AG04450 (cell line): ENCODE measurements at regions not wholly inside any gene's neighbourhood (a gene's known extent, or its start where the extent isn't known, plus 50 kb on each side); places are given as distances from the start of the nearest gene placed in this dataset.

Experiments
- CTCF ChIA-PET: fragments of 300-600, 350-600 bp; formaldehyde crosslinking; extraction: SDS; loops from one replicate; lab custom pipeline; 2022; ENCODE audit warnings: antibody characterized with exemption, inconsistent platforms; lab: Charles Lee
- POLR2A ChIA-PET: fragments of 350-600 bp; formaldehyde crosslinking; extraction: SDS; loops from one replicate; lab custom pipeline; 2021; ENCODE audit warnings: antibody characterized with exemption, inconsistent platforms; lab: Yijun Ruan, JAX
- DNase-seq: peaks from one replicate; pipeline ENCODE4 v3.0.0-alpha.2; 2011; ENCODE audit warnings: low read depth, low spot score
- H3K27ac ChIP-seq: one replicate; pipeline ENCODE4 v1.5.1; 2012; ENCODE audit warnings: low read depth, low read length, control low read depth
- H3K27me3 ChIP-seq: one replicate; pipeline ENCODE4 v1.6.0; 2012; ENCODE audit warnings: low read length; ENCODE audit not compliant: control insufficient read depth, insufficient read depth
- H3K4me3 ChIP-seq: 2 replicates; pipeline ENCODE4 v1.5.1; 2011; ENCODE audit warnings: mild to moderate bottlenecking, low read depth, low read length, control low read depth
- H3K9me3 ChIP-seq: 2 replicates; pipeline ENCODE4 v1.5.1; 2012; ENCODE audit warnings: low read length; ENCODE audit not compliant: control insufficient read depth, insufficient read depth
- TF ChIP-seq, protein P1 (sequence below): IDR thresholded peaks from 2 replicates; pipeline ENCODE4 v1.5.1; 2011; ENCODE audit warnings: low read depth, low read length, control low read depth, inconsistent platforms

- Histone ChIP-seq H3K9me3 (no peaks in the 10 kb centered on the region), H3K4me3 (no peak overlapping the region), H3K27ac (no peak overlapping the region), H3K27me3 (no peaks in the 10 kb centered on the region)
- DNase-seq = no peak
- ChIA-PET POLR2A (no interaction called here), CTCF (interaction anchor here (0.7 to 2.1 kb wide), 3 partner anchors 12 to 18 kb away, joined by 3 to 10 read pairs (median 3); no protein-coding TSS in a partner anchor)
- TF ChIP-seq, protein P1, sequence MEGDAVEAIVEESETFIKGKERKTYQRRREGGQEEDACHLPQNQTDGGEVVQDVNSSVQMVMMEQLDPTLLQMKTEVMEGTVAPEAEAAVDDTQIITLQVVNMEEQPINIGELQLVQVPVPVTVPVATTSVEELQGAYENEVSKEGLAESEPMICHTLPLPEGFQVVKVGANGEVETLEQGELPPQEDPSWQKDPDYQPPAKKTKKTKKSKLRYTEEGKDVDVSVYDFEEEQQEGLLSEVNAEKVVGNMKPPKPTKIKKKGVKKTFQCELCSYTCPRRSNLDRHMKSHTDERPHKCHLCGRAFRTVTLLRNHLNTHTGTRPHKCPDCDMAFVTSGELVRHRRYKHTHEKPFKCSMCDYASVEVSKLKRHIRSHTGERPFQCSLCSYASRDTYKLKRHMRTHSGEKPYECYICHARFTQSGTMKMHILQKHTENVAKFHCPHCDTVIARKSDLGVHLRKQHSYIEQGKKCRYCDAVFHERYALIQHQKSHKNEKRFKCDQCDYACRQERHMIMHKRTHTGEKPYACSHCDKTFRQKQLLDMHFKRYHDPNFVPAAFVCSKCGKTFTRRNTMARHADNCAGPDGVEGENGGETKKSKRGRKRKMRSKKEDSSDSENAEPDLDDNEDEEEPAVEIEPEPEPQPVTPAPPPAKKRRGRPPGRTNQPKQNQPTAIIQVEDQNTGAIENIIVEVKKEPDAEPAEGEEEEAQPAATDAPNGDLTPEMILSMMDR = no peak
These were observed 165.8 kb downstream of the ABCA8 start for GRCh38 chr17:68789203-68789962.

- CTCF ChIA-PET = interaction anchor here (1.3 kb wide), 2 partner anchors 9 to 14 kb away, joined by 7 read pairs; no protein-coding TSS in a partner anchor
- DNase-seq = no peak
- no peaks in the 10 kb centered on the region for H3K27me3 ChIP-seq
- TF ChIP-seq, protein P1 = no peak
- no peaks in the 10 kb centered on the region for H3K9me3 ChIP-seq
- H3K27ac ChIP-seq = no peak overlapping the region
- POLR2A ChIA-PET = interaction anchor here (0.5 kb wide), 1 partner anchor 122 kb away, joined by 5 read pairs; no protein-coding TSS in a partner anchor
- H3K4me3 ChIP-seq = no peak overlapping the region
These were observed 169.4 kb downstream of the ABCA8 start for GRCh38 chr17:68785565-68786486.

GRCh38 chr17:68784431-68784830, 170.8 kb downstream of the ABCA8 start:
- POLR2A ChIA-PET = no interaction called here
- H3K9me3 ChIP-seq = no peaks in the 10 kb centered on the region

GRCh38 chr17:68783861-68784260, 171.3 kb downstream of the ABCA8 start:
- no peak overlapping the region for H3K27ac ChIP-seq
- H3K9me3 ChIP-seq = no peaks in the 10 kb centered on the region
- ChIA-PET CTCF (interaction anchor here (1.5 kb wide), 1 partner anchor 452 kb away, joined by 5 read pairs; no protein-coding TSS in a partner anchor), POLR2A (no interaction called here)
- no peak for DNase-seq
- TF ChIP-seq, protein P1 = no peak
- no peaks in the 10 kb centered on the region for H3K27me3 ChIP-seq
- no peak overlapping the region for H3K4me3 ChIP-seq

More at GRCh38 chr17:68784431-68784830, 170.8 kb downstream of the ABCA8 start:
- Histone ChIP-seq H3K27ac (no peak overlapping the region), H3K27me3 (no peaks in the 10 kb centered on the region), H3K4me3 (no peak overlapping the region)
- CTCF ChIA-PET = interaction anchor here (1.3 to 1.5 kb wide), 2 partner anchors 12 to 451 kb away, joined by 5 to 7 read pairs; no protein-coding TSS in a partner anchor
- TF ChIP-seq, protein P1 = no peak
- no peak for DNase-seq
